Osteocyte (in vitro differentiated cells): ENCODE measurements at regions not wholly inside any gene's neighbourhood (a gene's known extent, or its start where the extent isn't known, plus 50 kb on each side); places are given as distances from the start of the nearest gene placed in this dataset.
"Not testable (repeated sequence)": the region's sequence is repeated elsewhere in the genome, so short reads cannot be mapped to it uniquely, and the experiment has no call there.

Experiments used
- DNase-seq: peaks from one replicate; pipeline ENCODE4 v3.0.0; 2021; ENCODE audit warnings: mixed read lengths; ENCODE audit not compliant: unreplicated experiment; ENCODE audit errors: extremely low spot score
- H3K27ac Mint-ChIP-seq: one replicate; pipeline ENCODE4 v1.8.0; 2021; ENCODE audit warnings: mild to moderate bottlenecking, mixed read lengths; ENCODE audit not compliant: unreplicated experiment
- H3K27me3 Mint-ChIP-seq: one replicate; pipeline ENCODE4 v1.8.0; 2021; ENCODE audit warnings: mixed read lengths; ENCODE audit not compliant: unreplicated experiment
- H3K36me3 Mint-ChIP-seq: one replicate; pipeline ENCODE4 v1.8.0; 2021; ENCODE audit warnings: mixed read lengths; ENCODE audit not compliant: unreplicated experiment
- H3K4me1 Mint-ChIP-seq: one replicate; pipeline ENCODE4 v1.8.0; 2021; ENCODE audit warnings: mixed read lengths; ENCODE audit not compliant: unreplicated experiment
- H3K4me3 Mint-ChIP-seq: one replicate; pipeline ENCODE4 v1.8.0; 2021; ENCODE audit warnings: mild to moderate bottlenecking, moderate library complexity, mixed read lengths; ENCODE audit not compliant: unreplicated experiment
- H3K9me3 Mint-ChIP-seq: one replicate; pipeline ENCODE4 v1.8.0; 2021; ENCODE audit warnings: mixed read lengths; ENCODE audit not compliant: unreplicated experiment
- TF ChIP-seq, protein P1 (sequence below): fragments of 200-600 bp; sonication (generic); IDR thresholded peaks from 2 replicates; pipeline ENCODE4 v1.5.0; 2021; ENCODE audit warnings: antibody characterized with exemption, mild to moderate bottlenecking, moderate library complexity

DNA sequence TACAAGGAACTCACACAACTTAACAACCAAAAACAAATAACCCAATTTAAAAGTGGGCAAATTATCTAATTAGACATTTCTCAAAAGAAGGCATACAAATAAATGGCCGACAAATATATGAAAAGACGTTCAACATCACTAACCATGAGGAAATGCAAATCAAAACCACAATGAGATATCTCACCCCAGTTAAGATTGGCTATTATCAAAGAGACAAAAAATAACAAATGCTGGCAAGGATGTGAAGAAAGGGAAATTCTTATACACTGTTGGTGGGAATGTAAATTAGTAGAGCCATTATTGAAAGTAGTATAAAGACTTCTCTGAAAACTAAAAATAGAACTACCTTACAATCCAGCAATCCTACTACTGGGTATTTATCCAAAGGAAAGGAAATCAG, 96.7 kb upstream of the SIRPG start:
- no peak overlapping the region for H3K4me3 Mint-ChIP-seq
- no peak for DNase-seq
- H3K27ac Mint-ChIP-seq, result no peak overlapping the region
- no peaks in the 10 kb centered on the region for H3K4me1 Mint-ChIP-seq
- TF ChIP-seq, protein P1, sequence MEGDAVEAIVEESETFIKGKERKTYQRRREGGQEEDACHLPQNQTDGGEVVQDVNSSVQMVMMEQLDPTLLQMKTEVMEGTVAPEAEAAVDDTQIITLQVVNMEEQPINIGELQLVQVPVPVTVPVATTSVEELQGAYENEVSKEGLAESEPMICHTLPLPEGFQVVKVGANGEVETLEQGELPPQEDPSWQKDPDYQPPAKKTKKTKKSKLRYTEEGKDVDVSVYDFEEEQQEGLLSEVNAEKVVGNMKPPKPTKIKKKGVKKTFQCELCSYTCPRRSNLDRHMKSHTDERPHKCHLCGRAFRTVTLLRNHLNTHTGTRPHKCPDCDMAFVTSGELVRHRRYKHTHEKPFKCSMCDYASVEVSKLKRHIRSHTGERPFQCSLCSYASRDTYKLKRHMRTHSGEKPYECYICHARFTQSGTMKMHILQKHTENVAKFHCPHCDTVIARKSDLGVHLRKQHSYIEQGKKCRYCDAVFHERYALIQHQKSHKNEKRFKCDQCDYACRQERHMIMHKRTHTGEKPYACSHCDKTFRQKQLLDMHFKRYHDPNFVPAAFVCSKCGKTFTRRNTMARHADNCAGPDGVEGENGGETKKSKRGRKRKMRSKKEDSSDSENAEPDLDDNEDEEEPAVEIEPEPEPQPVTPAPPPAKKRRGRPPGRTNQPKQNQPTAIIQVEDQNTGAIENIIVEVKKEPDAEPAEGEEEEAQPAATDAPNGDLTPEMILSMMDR, result no peak
- no peaks in the 10 kb centered on the region for H3K9me3 Mint-ChIP-seq
- H3K27me3 Mint-ChIP-seq, result peaks cover 52% of the 10 kb centered on the region
- H3K36me3 Mint-ChIP-seq, result no peaks in the 10 kb centered on the region

DNA sequence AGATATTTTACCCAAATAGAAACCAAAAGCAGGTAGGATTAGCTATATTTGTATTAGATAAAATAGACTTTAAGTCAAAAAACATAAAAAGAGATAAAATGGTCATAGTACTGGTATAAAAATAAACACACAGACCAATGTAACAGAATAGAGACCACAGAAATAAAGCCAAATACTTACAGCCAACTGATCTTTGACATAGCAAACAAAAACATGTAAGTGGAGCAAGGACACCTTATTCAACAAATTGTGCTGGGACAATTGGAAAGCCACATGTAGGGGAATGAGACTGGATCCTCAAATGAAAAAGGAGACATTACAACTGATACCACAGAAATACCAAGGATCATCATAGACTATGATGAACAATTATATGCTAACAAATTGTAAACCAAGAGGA, 94.5 kb upstream of the SIRPG start:
- Mint-ChIP-seq H3K27ac (no peak overlapping the region), H3K36me3 (no peaks in the 10 kb centered on the region), H3K9me3 (no peaks in the 10 kb centered on the region), H3K4me3 (no peak overlapping the region), H3K27me3 (peaks cover 58% of the 10 kb centered on the region), H3K4me1 (no peaks in the 10 kb centered on the region)
- TF ChIP-seq, protein P1, result no peak
- no peak for DNase-seq

DNA sequence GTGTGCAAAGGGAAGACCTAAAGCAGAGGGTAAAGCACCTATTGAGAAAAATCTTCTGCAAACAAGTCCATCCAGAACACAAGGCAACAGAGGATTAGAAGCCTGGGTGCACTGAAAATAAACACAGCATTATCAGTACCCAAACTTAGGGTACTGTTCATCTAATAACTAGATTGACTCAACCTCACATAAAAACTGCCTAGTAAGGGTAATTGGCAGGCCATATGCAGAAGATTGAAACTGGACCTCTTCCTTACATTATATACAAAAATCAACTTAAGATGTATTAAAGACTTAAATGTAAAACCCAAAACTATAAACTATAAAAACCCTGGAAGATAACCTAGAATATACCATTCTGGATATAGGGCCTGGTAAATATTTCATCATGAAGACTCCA, 91.2 kb upstream of the SIRPG start:
- DNase-seq, result no peak
- H3K27me3 Mint-ChIP-seq, result peaks cover 40% of the 10 kb centered on the region
- TF ChIP-seq, protein P1, result no peak
- no peak overlapping the region for H3K27ac Mint-ChIP-seq
- H3K9me3 Mint-ChIP-seq, result no peaks in the 10 kb centered on the region
- H3K36me3 Mint-ChIP-seq, result no peaks in the 10 kb centered on the region
- H3K4me1 Mint-ChIP-seq, result no peaks in the 10 kb centered on the region
- H3K4me3 Mint-ChIP-seq, result no peak overlapping the region

GRCh38 chr20:1747953-1748577, 90.5 kb upstream of the SIRPG start:
- H3K4me1 Mint-ChIP-seq, result no peaks in the 10 kb centered on the region
- DNase-seq, result no peak
- no peaks in the 10 kb centered on the region for H3K36me3 Mint-ChIP-seq
- no peak overlapping the region for H3K27ac Mint-ChIP-seq
- H3K27me3 Mint-ChIP-seq, result peaks cover 37% of the 10 kb centered on the region
- no peak overlapping the region for H3K4me3 Mint-ChIP-seq
- TF ChIP-seq, protein P1, result no peak
- H3K9me3 Mint-ChIP-seq, result no peaks in the 10 kb centered on the region

DNA sequence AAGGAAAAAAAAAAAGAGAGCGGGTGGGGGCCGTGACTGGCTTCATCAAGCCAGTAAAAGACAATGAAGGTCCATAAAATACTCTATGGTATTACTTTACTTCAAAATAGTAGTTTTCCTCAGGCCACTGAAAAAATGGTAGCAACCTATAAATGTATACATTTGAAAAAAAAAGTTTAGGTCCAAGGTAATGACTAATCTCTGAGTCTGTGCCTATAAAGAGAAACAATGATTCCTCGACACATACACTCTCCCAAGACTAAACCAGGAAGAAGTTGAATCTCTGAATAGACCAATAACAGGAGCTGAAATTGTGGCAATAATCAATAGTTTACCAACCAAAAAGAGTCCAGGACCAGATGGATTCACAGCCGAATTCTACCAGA, 84.5 kb upstream of the SIRPG start:
- DNase-seq, H3K9me3 Mint-ChIP-seq, H3K4me3 Mint-ChIP-seq, H3K4me1 Mint-ChIP-seq, H3K36me3 Mint-ChIP-seq, H3K27ac Mint-ChIP-seq, H3K27me3 Mint-ChIP-seq: not testable (repeated sequence)
